HG03108 (cell line): ENCODE measurements at regions not wholly inside any gene's neighbourhood (a gene's known extent, or its start where the extent isn't known, plus 50 kb on each side); places are given as distances from the start of the nearest gene placed in this dataset.
"Not testable (repeated sequence)": the region's sequence is repeated elsewhere in the genome, so short reads cannot be mapped to it uniquely, and the experiment has no call there.

Experiments used
- ATAC-seq: cut with Tn5 transposase; IDR thresholded peaks from one replicate; pipeline ENCODE4 v1.9.1; 2021; ENCODE audit warnings: moderate library complexity; ENCODE audit not compliant: unreplicated experiment

- no peak for ATAC-seq
Observed at GRCh38 chr6:11961923-11962322, 50.2 kb upstream of the HIVEP1 start.

GRCh38 chr6:11960909-11961779 lies 51.0 kb upstream of the HIVEP1 start:
- no peak for ATAC-seq

DNA sequence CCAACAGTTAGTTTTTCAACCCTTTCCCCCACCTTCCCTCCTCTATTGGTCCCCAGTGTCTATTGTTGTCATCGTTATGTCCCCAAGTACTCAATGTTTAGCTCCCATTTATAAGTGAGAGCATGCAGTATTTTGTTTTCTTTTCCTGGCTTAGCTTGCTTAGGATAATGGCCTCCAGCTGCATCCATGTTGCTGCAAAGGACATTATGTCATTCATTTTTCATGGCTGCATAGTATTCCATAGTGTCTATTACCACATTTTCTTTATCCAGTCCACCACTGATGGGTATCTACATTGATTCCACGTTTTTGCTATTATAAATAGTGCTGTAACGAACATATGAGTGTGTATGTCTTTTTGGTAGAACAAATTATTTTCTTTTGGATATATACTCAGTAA lies 55.3 kb upstream of the HIVEP1 start:
- no peak for ATAC-seq

GRCh38 chr6:11953641-11954040 lies 58.5 kb upstream of the HIVEP1 start:
- ATAC-seq, result no peak

GRCh38 chr6:11952316-11952715 lies 59.8 kb upstream of the HIVEP1 start:
- no peak for ATAC-seq

GRCh38 chr6:11951868-11952267 lies 60.2 kb upstream of the HIVEP1 start:
- no peak for ATAC-seq

- ATAC-seq, result no peak
Observed at GRCh38 chr6:11950109-11950508, 62.0 kb upstream of the HIVEP1 start.

GRCh38 chr6:11947575-11947974 lies 64.5 kb upstream of the HIVEP1 start:
- ATAC-seq, result no peak

DNA sequence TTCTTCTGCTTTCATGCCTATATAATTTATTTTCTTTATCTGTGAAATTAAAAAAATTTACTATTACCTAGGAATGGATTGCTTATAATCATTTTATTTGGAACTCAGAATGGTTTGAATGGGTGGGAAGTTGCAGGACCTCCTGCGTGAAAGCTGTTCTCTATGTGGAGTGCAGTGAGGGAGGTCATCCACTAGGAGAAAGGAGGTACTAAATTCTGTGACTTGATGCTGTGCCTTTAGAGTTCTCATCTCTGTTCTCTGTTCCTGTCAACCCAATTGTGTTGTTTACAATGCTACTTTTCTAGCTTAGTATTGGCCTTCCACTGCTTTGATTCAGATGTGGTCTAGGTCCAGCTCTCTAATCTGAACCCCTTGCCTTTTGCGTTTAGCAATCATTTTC lies 65.0 kb upstream of the HIVEP1 start:
- no peak for ATAC-seq

- ATAC-seq, result no peak
Observed at GRCh38 chr6:11944111-11944510, 68.0 kb upstream of the HIVEP1 start.

- no peak for ATAC-seq
Observed at GRCh38 chr6:11943060-11943459, 69.1 kb upstream of the HIVEP1 start.

DNA sequence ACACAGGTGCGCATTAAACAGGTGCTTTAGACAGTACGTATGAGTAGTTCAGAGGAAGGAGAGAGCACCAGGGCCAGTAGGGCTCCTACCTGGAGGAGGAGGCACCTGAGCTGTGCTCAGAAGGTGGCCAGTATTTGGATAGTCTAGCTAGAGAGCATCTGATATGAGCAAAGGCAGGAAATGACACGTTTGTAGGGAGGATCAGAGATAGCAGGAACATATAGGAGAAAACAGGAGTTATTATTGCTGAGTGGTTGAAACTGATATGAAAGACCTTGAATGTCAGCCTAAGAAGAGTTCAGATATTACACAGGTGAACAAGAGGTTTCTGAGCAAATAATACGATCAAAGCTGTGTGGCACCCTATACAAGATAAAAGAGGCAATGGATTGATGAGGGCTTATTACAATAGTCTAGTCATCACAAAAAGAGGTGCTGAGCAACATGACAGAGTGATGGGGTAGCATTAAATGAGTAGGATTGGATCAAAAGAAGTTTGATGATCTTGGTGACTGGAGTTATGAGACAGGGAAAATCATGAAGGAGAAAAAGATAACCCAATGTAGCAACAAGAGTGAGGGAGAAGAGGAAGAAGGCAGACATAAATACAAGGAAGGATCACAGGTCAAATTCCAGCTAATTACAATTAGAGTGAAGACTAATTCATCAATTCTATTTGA lies 69.8 kb upstream of the HIVEP1 start:
- no peak for ATAC-seq

GRCh38 chr6:11940532-11941166 lies 71.5 kb upstream of the HIVEP1 start:
- ATAC-seq, result not testable (repeated sequence)

- no peak for ATAC-seq
Observed at GRCh38 chr6:11938285-11938890, 73.7 kb upstream of the HIVEP1 start.

- ATAC-seq, result no peak
Observed at GRCh38 chr6:11934638-11935037, 77.5 kb upstream of the HIVEP1 start.

GRCh38 chr6:11932892-11933291 lies 79.2 kb upstream of the HIVEP1 start:
- ATAC-seq, result not testable (repeated sequence)

DNA sequence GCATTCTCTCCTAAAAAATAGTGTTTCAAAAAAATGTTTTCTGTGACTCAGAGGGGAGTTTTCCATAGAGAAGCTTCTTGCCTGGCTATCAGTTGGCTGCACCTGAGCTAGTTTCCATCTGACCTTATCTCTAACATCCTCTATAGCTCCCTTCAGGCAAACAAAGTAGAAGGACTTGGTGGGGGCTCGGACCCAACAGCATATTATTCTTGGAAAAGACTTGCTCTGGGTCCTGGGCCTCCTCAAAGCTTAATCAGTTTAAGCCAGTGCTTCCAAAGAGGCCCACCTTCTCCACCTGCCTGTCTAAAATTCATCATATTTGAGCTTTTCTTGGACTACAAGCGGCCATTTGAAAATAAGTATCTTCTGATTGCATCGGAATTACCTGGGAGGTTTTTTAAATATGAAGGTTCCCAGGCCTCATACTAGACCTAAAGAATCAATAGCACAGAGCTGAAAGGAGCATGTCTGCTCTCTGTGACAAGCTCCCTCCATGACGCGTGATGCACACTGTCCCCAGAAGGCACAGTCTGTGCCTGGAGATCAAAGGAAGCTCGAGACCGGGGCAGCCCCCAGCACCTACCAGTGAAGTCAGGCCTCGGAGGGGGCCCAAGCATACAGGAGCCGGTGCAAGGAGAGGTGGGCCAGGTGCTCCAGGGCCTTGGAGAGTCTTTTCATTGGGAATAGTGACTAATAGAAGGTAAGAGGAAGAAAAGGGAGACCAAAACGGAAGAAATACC lies 80.6 kb upstream of the HIVEP1 start:
- ATAC-seq, result no peak

- ATAC-seq, result not testable (repeated sequence)
Observed at GRCh38 chr6:11930834-11931233, 81.3 kb upstream of the HIVEP1 start.

GRCh38 chr6:11930240-11930639 lies 81.9 kb upstream of the HIVEP1 start:
- ATAC-seq, result no peak

DNA sequence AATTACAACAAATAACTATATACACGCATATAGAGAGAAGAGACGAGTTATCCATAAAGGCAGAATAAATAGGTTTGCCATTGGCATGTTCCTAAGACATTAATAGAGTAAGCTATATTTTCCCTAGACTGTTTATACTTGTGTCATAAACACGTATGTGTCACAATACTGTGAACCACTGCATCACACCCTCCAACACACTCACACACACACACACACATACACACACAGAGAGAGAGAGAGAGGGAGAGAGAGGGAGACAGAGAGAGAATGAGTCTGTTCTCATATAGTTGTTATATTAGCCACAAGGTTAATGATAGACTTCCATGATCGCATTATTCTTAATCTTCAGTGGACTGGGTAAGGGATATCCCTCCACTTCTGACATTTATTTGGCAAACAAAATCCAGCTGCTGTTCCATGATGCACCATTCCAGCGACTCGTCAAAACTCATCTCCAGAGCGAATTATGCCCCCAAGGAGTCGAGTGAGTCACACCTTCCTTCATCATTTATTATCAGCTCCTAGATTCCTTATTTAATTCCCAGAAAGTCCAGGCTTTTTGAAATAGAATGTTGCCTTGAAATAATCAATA lies 82.8 kb upstream of the HIVEP1 start:
- ATAC-seq, result no peak
